WERI-Rb-1 (cell line): ENCODE measurements at regions not wholly inside any gene's neighbourhood (a gene's known extent, or its start where the extent isn't known, plus 50 kb on each side); places are given as distances from the start of the nearest gene placed in this dataset.
"Not testable (repeated sequence)": the region's sequence is repeated elsewhere in the genome, so short reads cannot be mapped to it uniquely, and the experiment has no call there.

ENCODE experiments used
- DNase-seq: peaks from one replicate; pipeline ENCODE4 v3.0.0-alpha.2; 2020
- H3K27ac ChIP-seq: fragments of 250-450 bp; sonication (Bioruptor Pico); 2 replicates; pipeline ENCODE4 v1.5.1; 2020; ENCODE audit warnings: mild to moderate bottlenecking, moderate library complexity
- H3K27me3 ChIP-seq: fragments of 250-450 bp; sonication (Bioruptor Pico); 2 replicates; pipeline ENCODE4 v1.5.1; 2021; ENCODE audit warnings: mild to moderate bottlenecking, low read depth, moderate library complexity; ENCODE audit not compliant: insufficient read depth, severe bottlenecking
- H3K36me3 ChIP-seq: fragments of 250-450 bp; sonication (Bioruptor Pico); 2 replicates; pipeline ENCODE4 v1.5.1; 2020; ENCODE audit warnings: mild to moderate bottlenecking, moderate library complexity
- H3K4me3 ChIP-seq: 2 replicates; pipeline ENCODE4 v1.5.1; 2011; ENCODE audit warnings: low read depth, mild to moderate bottlenecking, control low read depth, low read length
- H3K9me3 ChIP-seq: fragments of 250-450 bp; sonication (Bioruptor Pico); 2 replicates; pipeline ENCODE4 v1.5.1; 2021; ENCODE audit warnings: mild to moderate bottlenecking, moderate library complexity; ENCODE audit not compliant: severe bottlenecking
- CTCF ChIP-seq: IDR thresholded peaks from 2 replicates; pipeline ENCODE4 v1.5.1; 2011; ENCODE audit warnings: low read depth, mild to moderate bottlenecking, control low read depth, inconsistent platforms, low read length

GRCh38 chr12:9449181-9449580 lies 158.5 kb downstream of the KLRB1 start:
- Histone ChIP-seq H3K27me3 (no peaks in the 10 kb centered on the region), H3K9me3 (no peaks in the 10 kb centered on the region), H3K27ac (no peak overlapping the region), H3K4me3 (no peak overlapping the region), H3K36me3 (no peaks in the 10 kb centered on the region)
- no peak for TF ChIP-seq CTCF
- no peak for DNase-seq

GRCh38 chr12:9448648-9449047 lies 159.1 kb downstream of the KLRB1 start:
- not testable (repeated sequence) for H3K27me3 ChIP-seq, H3K27ac ChIP-seq, H3K36me3 ChIP-seq, DNase-seq, H3K9me3 ChIP-seq
- peak overlapping the region; percentile 64 for H3K4me3 ChIP-seq

- H3K27ac ChIP-seq = peak overlapping the region; percentile 85
- not testable (repeated sequence) for H3K36me3 ChIP-seq, H3K27me3 ChIP-seq, H3K9me3 ChIP-seq
- peak; percentile 95 for DNase-seq
- H3K4me3 ChIP-seq = peak overlapping the region; percentile 64
These were observed 159.7 kb downstream of the KLRB1 start for GRCh38 chr12:9447791-9448614.

GRCh38 chr12:9446883-9447761 lies 160.6 kb downstream of the KLRB1 start:
- not testable (repeated sequence) for H3K9me3 ChIP-seq, H3K36me3 ChIP-seq, H3K27ac ChIP-seq, H3K27me3 ChIP-seq
- DNase-seq = peak; percentile 16
- peak overlapping the region; percentile 64 for H3K4me3 ChIP-seq

GRCh38 chr12:9440428-9440827 lies 167.3 kb downstream of the KLRB1 start:
- not testable (repeated sequence) for H3K4me3 ChIP-seq, H3K9me3 ChIP-seq, DNase-seq, H3K27ac ChIP-seq, H3K27me3 ChIP-seq, H3K36me3 ChIP-seq

GRCh38 chr12:9435682-9436081 lies 172.0 kb downstream of the KLRB1 start:
- not testable (repeated sequence) for H3K9me3 ChIP-seq, H3K27me3 ChIP-seq, H3K4me3 ChIP-seq, H3K27ac ChIP-seq, H3K36me3 ChIP-seq, DNase-seq

GRCh38 chr12:9430385-9430784 lies 177.3 kb downstream of the KLRB1 start:
- not testable (repeated sequence) for DNase-seq, H3K27me3 ChIP-seq, H3K36me3 ChIP-seq

GRCh38 chr12:9428856-9429255 lies 178.9 kb downstream of the KLRB1 start:
- H3K4me3 ChIP-seq, H3K36me3 ChIP-seq, H3K9me3 ChIP-seq, DNase-seq, H3K27me3 ChIP-seq, H3K27ac ChIP-seq: not testable (repeated sequence)

More at GRCh38 chr12:9430385-9430784, 177.3 kb downstream of the KLRB1 start:
- H3K4me3 ChIP-seq, H3K27ac ChIP-seq, H3K9me3 ChIP-seq: not testable (repeated sequence)

GRCh38 chr12:9425429-9425828 lies 182.3 kb downstream of the KLRB1 start:
- H3K36me3 ChIP-seq, H3K27ac ChIP-seq, H3K9me3 ChIP-seq: not testable (repeated sequence)

GRCh38 chr12:9424175-9424740 lies 183.5 kb downstream of the KLRB1 start:
- H3K9me3 ChIP-seq, H3K4me3 ChIP-seq, H3K27me3 ChIP-seq, H3K27ac ChIP-seq, DNase-seq, H3K36me3 ChIP-seq: not testable (repeated sequence)

More at GRCh38 chr12:9425429-9425828, 182.3 kb downstream of the KLRB1 start:
- H3K27me3 ChIP-seq, H3K4me3 ChIP-seq, DNase-seq: not testable (repeated sequence)

- not testable (repeated sequence) for H3K36me3 ChIP-seq, H3K27me3 ChIP-seq, H3K9me3 ChIP-seq, H3K27ac ChIP-seq, H3K4me3 ChIP-seq, DNase-seq
These were observed 185.0 kb downstream of the KLRB1 start for GRCh38 chr12:9422689-9423088.

GRCh38 chr12:9421520-9422086 lies 186.1 kb downstream of the KLRB1 start:
- not testable (repeated sequence) for H3K36me3 ChIP-seq, H3K27ac ChIP-seq, H3K27me3 ChIP-seq, H3K9me3 ChIP-seq, DNase-seq, H3K4me3 ChIP-seq
